CD4-positive, alpha-beta T cell (primary cell): ENCODE measurements at regions not wholly inside any gene's neighbourhood (a gene's known extent, or its start where the extent isn't known, plus 50 kb on each side); places are given as distances from the start of the nearest gene placed in this dataset.

Experiments
- ATAC-seq: fragments of 200-7000 bp; cut with Tn5 transposase; one replicate; pipeline ENCODE4 v1.10.0; 2022; ENCODE audit warnings: mild to moderate bottlenecking; ENCODE audit not compliant: poor library complexity
- CTCF ChIA-PET: fragments of 350-600 bp; sonication (Branson Sonifier 250); formaldehyde crosslinking; loops from one replicate; lab custom pipeline; 2021; ENCODE audit warnings: antibody characterized with exemption, inconsistent platforms; lab: Charles Lee
- POLR2A ChIA-PET: fragments of 350-600 bp; sonication (Branson Sonifier 250); formaldehyde crosslinking; loops from one replicate; lab custom pipeline; 2021; ENCODE audit warnings: antibody characterized with exemption, inconsistent platforms; lab: Charles Lee
- DNase-seq, 14 experiments: peaks; one replicate each; pipeline ENCODE4 v3.0.0-alpha.2; 2013 to 2020; ENCODE audit warnings: mixed read lengths in 2 of 14
- H3K27ac ChIP-seq, 2 donors: one replicate each; pipeline versions ENCODE4 v1.5.1 to v1.7.0; 2013; ENCODE audit warnings: low read length in 2 of 2, low read depth in 1 of 2, mild to moderate bottlenecking in 1 of 2
- H3K27me3 ChIP-seq, 2 experiments: 1 replicate in 1 of 2; 2 replicates in 1 of 2; pipeline versions ENCODE4 v1.6.1 to v1.7.0; 2013; ENCODE audit warnings: low read length in 2 of 2, control low read depth in 1 of 2, mild to moderate bottlenecking in 1 of 2, moderate library complexity in 1 of 2; ENCODE audit not compliant: insufficient read depth in 2 of 2, control insufficient read depth in 1 of 2
- H3K36me3 ChIP-seq: one replicate; pipeline ENCODE4 v1.6.1; 2013; ENCODE audit warnings: low read length, control low read depth; ENCODE audit not compliant: insufficient read depth
- H3K4me1 ChIP-seq: one replicate; pipeline ENCODE4 v1.6.1; 2013; ENCODE audit warnings: low read length, control low read depth; ENCODE audit not compliant: insufficient read depth
- H3K4me3 ChIP-seq: one replicate; pipeline ENCODE4 v1.5.1; 2013; ENCODE audit warnings: mild to moderate bottlenecking, low read length, moderate library complexity
- H3K9me3 ChIP-seq, 2 experiments: 1 replicate in 1 of 2; 2 replicates in 1 of 2; pipeline versions ENCODE4 v1.6.1 to v1.7.0; 2013; ENCODE audit warnings: low read length in 2 of 2, mild to moderate bottlenecking in 2 of 2, control low read depth in 1 of 2, moderate library complexity in 1 of 2; ENCODE audit not compliant: control insufficient read depth in 1 of 2, insufficient read depth in 1 of 2
- H3K27ac Mint-ChIP-seq: one replicate; pipeline ENCODE4 v1.8.0; 2020; ENCODE audit warnings: mixed read lengths
- H3K27me3 Mint-ChIP-seq: one replicate; pipeline ENCODE4 v1.8.0; 2021; ENCODE audit warnings: mixed read lengths
- H3K36me3 Mint-ChIP-seq: one replicate; pipeline ENCODE4 v1.8.0; 2021; ENCODE audit warnings: low read depth, mixed read lengths
- H3K4me1 Mint-ChIP-seq: one replicate; pipeline ENCODE4 v1.8.0; 2021; ENCODE audit warnings: low read depth, mixed read lengths
- H3K4me3 Mint-ChIP-seq: one replicate; pipeline ENCODE4 v1.8.0; 2020; ENCODE audit warnings: mild to moderate bottlenecking, mixed read lengths
- H3K9me3 Mint-ChIP-seq: one replicate; pipeline ENCODE4 v1.8.0; 2020; ENCODE audit warnings: mixed read lengths
- CTCF ChIP-seq: fragments of 200-600 bp; IDR thresholded peaks from one replicate; pipeline ENCODE4 v1.8.0; 2022; ENCODE audit warnings: antibody characterized with exemption, mild to moderate bottlenecking
- intact Hi-C, 2 experiments: fragments of 100-400 bp; cut with DNase I in 1 of 2; cut with micrococcal nuclease in 1 of 2; formaldehyde crosslinking; loops; one replicate each; pipeline versions ENCODE4 v1.15.1 to v1.9.0; 2023 to 2025; cut with DNase I, micrococcal nuclease

- Mint-ChIP-seq H3K4me3 (no peak overlapping the region), H3K27ac (no peak overlapping the region), H3K27me3 (no peaks in the 10 kb centered on the region), H3K4me1 (peaks cover 9% of the 10 kb centered on the region), H3K36me3 (no peaks in the 10 kb centered on the region), H3K9me3 (no peaks in the 10 kb centered on the region)
- H3K4me1 ChIP-seq: peaks cover 3% of the 10 kb centered on the region
- CTCF ChIA-PET: no interaction called here
- H3K4me3 ChIP-seq: no peak overlapping the region
- no peaks in the 10 kb centered on the region for H3K27me3 ChIP-seq
- H3K9me3 ChIP-seq: no peaks in the 10 kb centered on the region
- H3K27ac ChIP-seq: no peak overlapping the region
- TF ChIP-seq CTCF: no peak
- ATAC-seq (no peak), DNase-seq (no peak)
- intact Hi-C loops: no loop called here
- POLR2A ChIA-PET: no interaction called here
- no peaks in the 10 kb centered on the region for H3K36me3 ChIP-seq
These were observed 204.1 kb downstream of the BCOR start for GRCh38 chrX:39893417-39894338.

- POLR2A ChIA-PET: no interaction called here
- Histone ChIP-seq H3K27me3 (no peaks in the 10 kb centered on the region), H3K4me1 (peaks cover 3% of the 10 kb centered on the region), H3K27ac (no peak overlapping the region), H3K36me3 (no peaks in the 10 kb centered on the region), H3K9me3 (no peaks in the 10 kb centered on the region), H3K4me3 (no peak overlapping the region)
- no peak overlapping the region for H3K27ac Mint-ChIP-seq
- no peaks in the 10 kb centered on the region for H3K36me3 Mint-ChIP-seq
- no peak for TF ChIP-seq CTCF
- no peaks in the 10 kb centered on the region for H3K27me3 Mint-ChIP-seq
- ATAC-seq: no peak
- no peak for DNase-seq
- peaks cover 9% of the 10 kb centered on the region for H3K4me1 Mint-ChIP-seq
- CTCF ChIA-PET: no interaction called here
- intact Hi-C loops: no loop called here
- H3K4me3 Mint-ChIP-seq: no peak overlapping the region
- no peaks in the 10 kb centered on the region for H3K9me3 Mint-ChIP-seq
These were observed 203.1 kb downstream of the BCOR start for GRCh38 chrX:39894683-39895082.

DNA sequence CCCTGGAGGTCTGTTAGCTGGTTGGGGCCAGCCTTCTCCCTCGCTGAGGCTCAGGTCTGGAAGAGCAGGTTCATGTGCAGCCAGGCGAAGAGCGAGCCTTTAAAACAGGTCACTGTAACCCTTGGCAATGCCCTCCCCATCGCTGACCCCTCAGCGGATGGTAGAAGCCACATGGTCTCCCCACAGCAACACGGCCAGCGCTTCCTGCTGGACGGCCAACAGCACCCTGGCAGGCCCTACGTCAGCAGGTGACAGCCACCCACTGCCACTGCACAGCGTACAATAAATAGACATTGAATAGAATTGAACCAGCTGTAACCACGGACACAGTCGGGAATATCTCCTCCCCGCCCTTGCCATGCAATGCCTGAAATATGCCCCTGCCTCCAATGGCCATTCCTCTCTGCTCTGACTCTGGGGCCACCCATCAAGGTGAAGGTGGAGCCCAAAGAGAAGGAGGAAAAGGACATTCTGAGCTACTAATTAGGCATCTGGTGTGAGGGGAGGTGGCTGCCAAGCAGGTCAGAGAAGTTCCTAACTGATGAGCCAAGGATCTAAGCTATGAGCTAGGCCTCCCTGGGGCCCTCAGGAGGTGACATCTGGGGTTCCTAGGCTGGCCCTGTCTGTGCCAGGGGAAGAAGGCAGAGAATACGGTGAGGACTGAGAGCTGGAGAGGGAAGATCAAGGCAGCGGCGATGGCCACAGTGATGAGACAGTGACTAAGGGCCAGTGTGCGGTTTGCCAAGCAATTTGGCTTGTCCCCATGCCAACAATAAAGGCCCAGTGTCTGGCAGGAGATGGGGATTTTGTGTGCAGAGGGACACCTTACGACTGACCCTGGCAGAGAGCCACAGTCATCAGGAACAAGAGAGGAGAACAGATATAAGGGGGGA is 202.3 kb downstream of the BCOR start:
- Histone ChIP-seq H3K27me3 (no peaks in the 10 kb centered on the region), H3K4me3 (no peak overlapping the region), H3K9me3 (no peaks in the 10 kb centered on the region), H3K27ac (no peak overlapping the region), H3K36me3 (no peaks in the 10 kb centered on the region), H3K4me1 (peaks cover 3% of the 10 kb centered on the region)
- Mint-ChIP-seq H3K4me1 (peaks cover 9% of the 10 kb centered on the region), H3K9me3 (no peaks in the 10 kb centered on the region), H3K27me3 (no peaks in the 10 kb centered on the region), H3K36me3 (no peaks in the 10 kb centered on the region), H3K27ac (no peak overlapping the region), H3K4me3 (no peak overlapping the region)
- TF ChIP-seq CTCF: no peak
- intact Hi-C loops: no loop called here
- no peak for ATAC-seq
- POLR2A ChIA-PET: no interaction called here
- CTCF ChIA-PET: no interaction called here
- no peak for DNase-seq
